ENCODE measurements at regions not wholly inside any gene's neighbourhood (a gene's known extent, or its start where the extent isn't known, plus 50 kb on each side); places are given as distances from the start of the nearest gene placed in this dataset.

GRCh38 chr6:56327946-56328727 is 80.8 kb upstream of the COL21A1 start:
- no peak for TF ChIP-seq EZH2 (IDR thresholded peaks at IDR 0.05; ENCODE audit: low read length, unreplicated experiment)
- TF ChIP-seq CTCF (conservative IDR thresholded peaks at IDR 0.05; ENCODE audit: low read depth, low read length), result no peak
